Kidney (tissue), 13 donors: ENCODE measurements at regions not wholly inside any gene's neighbourhood (a gene's known extent, or its start where the extent isn't known, plus 50 kb on each side); places are given as distances from the start of the nearest gene placed in this dataset.

Experiments
- DNase-seq, 5 donors: peaks; one replicate each; pipeline ENCODE4 v3.0.0-alpha.2; 2013 to 2020
- FAIRE-seq: peaks from 2 replicates; lab custom pipeline; 2012; peaks lifted over from hg19 to GRCh38; lab: Jason Lieb, UNC
- H3K27ac ChIP-seq, 2 donors: one replicate each; pipeline ENCODE4 v1.7.0; 2013; ENCODE audit warnings: low read depth in 2 of 2, low read length in 2 of 2, inconsistent platforms in 1 of 2
- H3K27me3 ChIP-seq: one replicate; pipeline ENCODE4 v1.7.1; 2013; ENCODE audit warnings: low read length, inconsistent platforms; ENCODE audit not compliant: control insufficient read depth, insufficient read depth
- H3K36me3 ChIP-seq, 3 donors: one replicate each; pipeline versions ENCODE4 v1.7.0 to v1.7.1; 2013; ENCODE audit warnings: low read length in 3 of 3, control low read depth in 1 of 3, inconsistent platforms in 1 of 3; ENCODE audit not compliant: insufficient read depth in 3 of 3, control insufficient read depth in 2 of 3
- H3K4me1 ChIP-seq, 3 donors: one replicate each; pipeline versions ENCODE4 v1.7.0 to v1.7.1; 2013; ENCODE audit warnings: low read length in 3 of 3, inconsistent platforms in 1 of 3, low read depth in 1 of 3; ENCODE audit not compliant: control insufficient read depth in 2 of 3, insufficient read depth in 2 of 3
- H3K4me3 ChIP-seq, 3 donors: one replicate each; pipeline versions ENCODE4 v1.7.0 to v1.8.1; 2013; ENCODE audit warnings: low read length in 3 of 3, control low read depth in 1 of 3, inconsistent platforms in 1 of 3
- H3K9ac ChIP-seq, 3 donors: one replicate each; pipeline versions ENCODE4 v1.7.0 to v1.7.1; 2013; ENCODE audit warnings: low read length in 3 of 3, control low read depth in 1 of 3, inconsistent platforms in 1 of 3
- H3K9me3 ChIP-seq, 3 donors: one replicate each; pipeline versions ENCODE4 v1.7.0 to v1.7.1; 2013; ENCODE audit warnings: low read length in 3 of 3, control low read depth in 1 of 3, inconsistent platforms in 1 of 3; ENCODE audit not compliant: control insufficient read depth in 2 of 3, insufficient read depth in 1 of 3
- intact Hi-C: fragments of 100-400 bp; cut with DNase I; formaldehyde crosslinking; loops from one replicate; pipeline ENCODE4 v1.11.1; 2022
- TF ChIP-seq, protein P1 (sequence below): IDR thresholded peaks from 3 replicates; pipeline ENCODE4 v1.5.1; 2012; ENCODE audit warnings: mild to moderate bottlenecking, moderate library complexity, borderline replicate concordance; ENCODE audit not compliant: insufficient read depth; ENCODE audit errors: extremely low read depth
- donor health status: control.
- donor health status: control.
- donor health status: control.
- donor health status: control.
- donor health status: control.
- donor health status: DM: yes; HTN: yes; CAD: no.
- donor health status: Normal renal cell carcinoma (clear cell type).

DNA sequence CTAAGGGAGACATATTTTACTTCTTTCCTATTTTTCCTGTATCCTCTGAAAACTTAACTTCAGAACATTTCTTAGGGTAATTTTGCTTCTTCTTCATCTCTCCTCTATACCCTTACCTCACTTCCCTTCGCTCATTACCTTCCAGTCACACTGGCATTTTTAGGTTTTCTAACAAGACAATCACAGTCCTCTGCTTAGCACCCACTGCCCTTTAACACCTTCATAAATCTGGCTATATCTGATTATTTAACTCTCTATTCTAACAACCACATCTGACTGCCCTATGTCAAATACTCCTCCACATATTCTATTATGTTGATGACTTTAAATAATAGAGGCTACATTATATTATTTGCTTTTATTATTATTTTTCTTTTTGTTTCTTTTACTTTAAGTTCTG, 1058.0 kb upstream of the CNTN5 start:
- intact Hi-C loops, result no loop called here
- Histone ChIP-seq H3K36me3 (no peaks in the 10 kb centered on the region), H3K27ac (no peak overlapping the region), H3K9me3 (no peaks in the 10 kb centered on the region), H3K4me1 (no peaks in the 10 kb centered on the region), H3K27me3 (no peaks in the 10 kb centered on the region), H3K9ac (no peak overlapping the region), H3K4me3 (no peak overlapping the region)
- TF ChIP-seq, protein P1, sequence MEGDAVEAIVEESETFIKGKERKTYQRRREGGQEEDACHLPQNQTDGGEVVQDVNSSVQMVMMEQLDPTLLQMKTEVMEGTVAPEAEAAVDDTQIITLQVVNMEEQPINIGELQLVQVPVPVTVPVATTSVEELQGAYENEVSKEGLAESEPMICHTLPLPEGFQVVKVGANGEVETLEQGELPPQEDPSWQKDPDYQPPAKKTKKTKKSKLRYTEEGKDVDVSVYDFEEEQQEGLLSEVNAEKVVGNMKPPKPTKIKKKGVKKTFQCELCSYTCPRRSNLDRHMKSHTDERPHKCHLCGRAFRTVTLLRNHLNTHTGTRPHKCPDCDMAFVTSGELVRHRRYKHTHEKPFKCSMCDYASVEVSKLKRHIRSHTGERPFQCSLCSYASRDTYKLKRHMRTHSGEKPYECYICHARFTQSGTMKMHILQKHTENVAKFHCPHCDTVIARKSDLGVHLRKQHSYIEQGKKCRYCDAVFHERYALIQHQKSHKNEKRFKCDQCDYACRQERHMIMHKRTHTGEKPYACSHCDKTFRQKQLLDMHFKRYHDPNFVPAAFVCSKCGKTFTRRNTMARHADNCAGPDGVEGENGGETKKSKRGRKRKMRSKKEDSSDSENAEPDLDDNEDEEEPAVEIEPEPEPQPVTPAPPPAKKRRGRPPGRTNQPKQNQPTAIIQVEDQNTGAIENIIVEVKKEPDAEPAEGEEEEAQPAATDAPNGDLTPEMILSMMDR, result no peak
- no peak for DNase-seq
- no peak for FAIRE-seq

DNA sequence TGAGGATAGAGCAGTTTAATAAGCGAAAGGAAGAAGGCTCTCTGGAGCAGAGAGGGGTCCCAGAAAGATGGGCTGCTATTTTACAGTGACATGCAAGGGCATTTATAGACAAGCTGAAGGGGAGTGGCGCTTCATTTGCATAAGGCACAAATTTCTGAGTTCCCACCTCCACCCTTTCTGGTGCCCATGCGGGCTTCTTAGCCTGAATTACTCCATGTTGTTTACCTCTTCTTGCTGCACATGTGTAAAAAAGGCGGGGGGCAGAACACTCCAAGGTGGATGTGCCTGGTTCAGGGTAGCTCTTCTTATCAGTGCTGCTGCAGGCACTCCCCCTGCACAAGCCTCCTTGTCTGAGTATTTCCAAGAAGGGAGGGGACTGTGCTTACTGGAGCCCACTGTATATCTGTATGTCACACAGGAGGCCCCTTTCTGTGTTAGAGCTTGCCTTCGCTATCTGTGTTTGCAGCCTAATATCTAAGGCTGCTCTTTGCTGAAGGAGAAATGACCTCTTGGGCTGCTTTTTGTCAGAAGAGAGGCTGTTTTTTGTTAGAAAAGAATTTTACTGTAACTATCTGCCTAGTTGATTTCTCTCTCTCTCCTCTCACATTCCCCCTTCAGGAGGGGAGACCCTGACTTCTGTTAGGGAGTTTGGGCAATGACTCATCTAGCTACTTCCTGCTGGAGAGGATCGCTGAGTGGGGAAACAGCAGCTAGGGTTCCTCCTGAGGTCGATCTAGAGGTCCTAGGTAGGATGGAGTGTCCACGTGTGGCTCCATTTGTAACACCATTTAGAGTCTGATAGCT, 1057.0 kb upstream of the CNTN5 start:
- intact Hi-C loops, result no loop called here
- FAIRE-seq, result no peak
- no peak for DNase-seq
- no peaks in the 10 kb centered on the region for H3K27me3 ChIP-seq
- H3K4me1 ChIP-seq, result no peaks in the 10 kb centered on the region
- H3K27ac ChIP-seq, result no peak overlapping the region
- H3K4me3 ChIP-seq, result no peak overlapping the region
- no peaks in the 10 kb centered on the region for H3K9me3 ChIP-seq
- no peak overlapping the region for H3K9ac ChIP-seq
- no peaks in the 10 kb centered on the region for H3K36me3 ChIP-seq
- TF ChIP-seq, protein P1, result no peak

DNA sequence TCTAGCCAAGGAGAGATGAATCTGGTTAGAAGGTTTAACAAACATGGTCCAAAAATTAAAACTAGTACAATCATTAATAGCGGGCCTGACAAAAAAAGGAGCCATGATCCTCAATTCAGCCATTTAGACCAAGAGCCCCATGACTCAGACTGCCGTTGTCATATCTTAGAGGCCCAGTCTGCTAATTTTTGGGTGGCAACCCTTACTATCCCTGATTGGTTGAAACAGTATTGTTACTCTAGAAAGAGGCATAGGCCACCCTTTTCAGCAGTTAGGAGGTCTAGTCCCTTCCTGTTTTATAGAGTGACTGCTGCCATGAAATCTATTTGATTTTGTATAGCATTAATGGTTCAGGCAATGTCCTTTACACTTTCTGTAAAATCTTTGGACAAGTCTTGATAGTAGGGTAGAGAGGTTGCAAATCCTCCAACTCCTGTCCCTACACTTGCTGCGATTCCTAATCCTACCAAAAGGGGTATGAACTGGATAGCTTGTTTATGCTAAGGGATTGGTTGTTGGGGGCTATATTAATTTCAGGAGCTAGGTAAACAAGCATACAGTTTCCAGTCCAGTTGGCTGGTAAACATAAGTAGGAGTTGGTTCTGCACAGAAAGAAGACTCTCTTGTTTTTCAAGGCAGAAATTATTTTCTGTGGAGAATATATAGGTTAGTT, 1056.3 kb upstream of the CNTN5 start:
- no peak for FAIRE-seq
- H3K9me3 ChIP-seq, result no peaks in the 10 kb centered on the region
- TF ChIP-seq, protein P1, result no peak
- H3K4me1 ChIP-seq, result no peaks in the 10 kb centered on the region
- DNase-seq, result no peak
- intact Hi-C loops, result no loop called here
- no peak overlapping the region for H3K27ac ChIP-seq
- no peak overlapping the region for H3K9ac ChIP-seq
- no peaks in the 10 kb centered on the region for H3K27me3 ChIP-seq
- H3K4me3 ChIP-seq, result no peak overlapping the region
- H3K36me3 ChIP-seq, result no peaks in the 10 kb centered on the region
